Fibroblast of pulmonary artery (primary cell): ENCODE measurements at regions not wholly inside any gene's neighbourhood (a gene's known extent, or its start where the extent isn't known, plus 50 kb on each side); places are given as distances from the start of the nearest gene placed in this dataset.

Experiments
- DNase-seq: peaks from one replicate; pipeline ENCODE4 v3.0.0-alpha.2; 2010; ENCODE audit warnings: low read depth
- H3K4me3 ChIP-seq: replicated peaks from 2 replicates; pipeline ENCODE4 v1.5.1; 2011; ENCODE audit warnings: low read depth, mild to moderate bottlenecking, control low read depth, low read length, moderate library complexity
- TF ChIP-seq, protein P1 (sequence below): IDR thresholded peaks from 2 replicates; pipeline ENCODE4 v1.5.1; 2011; ENCODE audit warnings: mild to moderate bottlenecking, control low read depth, low read length, inconsistent platforms; ENCODE audit errors: missing control alignments

DNA sequence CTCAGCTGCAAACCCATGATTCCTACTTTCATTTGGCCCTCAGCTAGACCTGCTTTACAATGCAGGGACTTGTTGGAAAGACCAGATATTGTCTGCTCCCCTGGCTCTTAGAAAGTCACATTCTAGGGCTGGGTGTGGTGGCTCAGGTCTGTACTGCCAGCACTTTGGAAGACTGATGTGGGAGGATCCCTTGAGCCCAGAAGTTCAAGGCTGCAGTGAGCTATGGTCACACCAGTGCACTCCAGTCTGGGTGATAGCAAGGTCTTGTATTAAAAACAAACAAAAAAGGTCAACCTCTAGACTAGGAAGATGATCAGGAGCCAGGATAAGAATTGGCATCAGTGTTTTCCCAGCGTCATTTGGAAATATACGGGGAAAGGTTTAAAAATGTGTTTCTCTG, 145.8 kb downstream of the PALM2AKAP2 start:
- TF ChIP-seq, protein P1, sequence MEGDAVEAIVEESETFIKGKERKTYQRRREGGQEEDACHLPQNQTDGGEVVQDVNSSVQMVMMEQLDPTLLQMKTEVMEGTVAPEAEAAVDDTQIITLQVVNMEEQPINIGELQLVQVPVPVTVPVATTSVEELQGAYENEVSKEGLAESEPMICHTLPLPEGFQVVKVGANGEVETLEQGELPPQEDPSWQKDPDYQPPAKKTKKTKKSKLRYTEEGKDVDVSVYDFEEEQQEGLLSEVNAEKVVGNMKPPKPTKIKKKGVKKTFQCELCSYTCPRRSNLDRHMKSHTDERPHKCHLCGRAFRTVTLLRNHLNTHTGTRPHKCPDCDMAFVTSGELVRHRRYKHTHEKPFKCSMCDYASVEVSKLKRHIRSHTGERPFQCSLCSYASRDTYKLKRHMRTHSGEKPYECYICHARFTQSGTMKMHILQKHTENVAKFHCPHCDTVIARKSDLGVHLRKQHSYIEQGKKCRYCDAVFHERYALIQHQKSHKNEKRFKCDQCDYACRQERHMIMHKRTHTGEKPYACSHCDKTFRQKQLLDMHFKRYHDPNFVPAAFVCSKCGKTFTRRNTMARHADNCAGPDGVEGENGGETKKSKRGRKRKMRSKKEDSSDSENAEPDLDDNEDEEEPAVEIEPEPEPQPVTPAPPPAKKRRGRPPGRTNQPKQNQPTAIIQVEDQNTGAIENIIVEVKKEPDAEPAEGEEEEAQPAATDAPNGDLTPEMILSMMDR, result no peak
- DNase-seq, result no peak
- no peak overlapping the region for H3K4me3 ChIP-seq

DNA sequence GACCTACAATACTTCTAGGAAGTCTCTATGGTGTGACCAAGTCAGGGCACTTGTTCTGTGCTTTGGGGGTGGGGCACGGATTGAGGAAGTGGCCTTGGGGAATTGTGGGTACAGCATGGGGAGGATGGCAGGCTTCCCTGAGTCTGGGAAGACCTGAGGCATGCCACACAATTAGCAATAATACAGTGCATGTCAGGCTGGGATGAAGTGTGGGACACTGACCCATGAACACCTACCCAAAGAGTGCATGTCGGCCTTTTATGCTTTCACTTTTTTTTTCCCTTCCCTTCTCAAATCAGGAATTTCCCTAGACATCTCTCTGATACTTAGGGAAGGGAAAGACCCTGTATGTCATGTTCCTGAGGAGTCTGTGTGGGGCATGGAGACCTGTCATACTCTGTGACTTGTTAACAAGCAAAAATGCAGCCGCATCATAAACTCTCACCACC, 146.4 kb downstream of the PALM2AKAP2 start:
- TF ChIP-seq, protein P1, result no peak
- DNase-seq, result no peak
- H3K4me3 ChIP-seq, result no peak overlapping the region

- TF ChIP-seq, protein P1, result no peak
- no peak for DNase-seq
- no peak overlapping the region for H3K4me3 ChIP-seq
These were observed 151.6 kb downstream of the PALM2AKAP2 start for GRCh38 chr9:109931623-109932022.

- TF ChIP-seq, protein P1, result no peak
- DNase-seq, result no peak
- no peak overlapping the region for H3K4me3 ChIP-seq
These were observed 154.3 kb downstream of the PALM2AKAP2 start for GRCh38 chr9:109934136-109934856.

DNA sequence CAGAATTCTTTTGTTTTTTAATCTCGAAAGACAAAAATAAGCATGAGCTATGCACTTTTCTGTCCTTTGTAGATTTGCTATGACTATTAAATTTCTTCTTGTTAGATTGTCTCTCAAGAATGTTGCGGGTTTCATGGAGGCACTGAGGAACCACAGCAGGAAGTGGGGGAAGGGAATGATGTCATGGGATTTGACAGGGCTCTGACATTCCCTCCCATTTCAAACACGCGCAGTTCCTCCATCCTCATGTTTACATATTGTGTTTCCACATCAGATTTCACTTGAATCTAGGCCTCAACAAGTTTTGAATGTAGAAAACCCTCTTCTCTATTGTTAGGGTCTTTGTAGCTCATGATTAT, 154.8 kb downstream of the PALM2AKAP2 start:
- peak; percentile 53 for DNase-seq
- H3K4me3 ChIP-seq, result no peak overlapping the region
- TF ChIP-seq, protein P1, result no peak

- TF ChIP-seq, protein P1, result no peak
- H3K4me3 ChIP-seq, result no peak overlapping the region
- no peak for DNase-seq
These were observed 155.5 kb downstream of the PALM2AKAP2 start for GRCh38 chr9:109935406-109936087.
